Tibial nerve (tissue), 4 donors: ENCODE measurements at regions not wholly inside any gene's neighbourhood (a gene's known extent, or its start where the extent isn't known, plus 50 kb on each side); places are given as distances from the start of the nearest gene placed in this dataset.

Experiments used
- DNase-seq, 2 donors: peaks; one replicate each; pipeline ENCODE4 v3.0.0-alpha.2; 2019; ENCODE audit warnings: low spot score in 2 of 2
- H3K27ac ChIP-seq, 4 donors: fragments of 200-600 bp; sonication (generic) in 3 of 4; one replicate each; pipeline ENCODE4 v1.5.1; 2017 to 2019; ENCODE audit warnings: mild to moderate bottlenecking in 1 of 4
- H3K27me3 ChIP-seq, 2 donors: fragments of 200-600 bp; sonication (generic) in 1 of 2; one replicate each; pipeline versions ENCODE4 v1.5.1 to v1.6.0; 2017 to 2019
- H3K36me3 ChIP-seq, 3 donors: fragments of 200-600 bp; sonication (generic); one replicate each; pipeline ENCODE4 v1.5.1; 2018 to 2019
- H3K4me1 ChIP-seq, 4 donors: fragments of 200-600 bp; sonication (generic) in 3 of 4; one replicate each; pipeline ENCODE4 v1.5.1; 2017 to 2019
- H3K4me3 ChIP-seq, 4 donors: fragments of 200-600 bp; sonication (generic) in 3 of 4; one replicate each; pipeline ENCODE4 v1.5.1; 2017 to 2019; ENCODE audit warnings: mild to moderate bottlenecking in 1 of 4, moderate library complexity in 1 of 4
- H3K9me3 ChIP-seq, 4 donors: fragments of 200-600 bp; sonication (generic) in 3 of 4; one replicate each; pipeline ENCODE4 v1.5.1; 2017 to 2019
- EP300 ChIP-seq, 2 donors: sonication (generic); formaldehyde crosslinking; IDR thresholded peaks; one replicate each; pipeline ENCODE4 v1.6.1; 2017; ENCODE audit warnings: antibody characterized with exemption in 2 of 2, mild to moderate bottlenecking in 1 of 2
- POLR2A ChIP-seq, 2 donors: fragments of 450-650 bp; IDR thresholded peaks; one replicate each; pipeline ENCODE4 v1.6.1; 2017; ENCODE audit warnings: antibody characterized with exemption in 2 of 2, mild to moderate bottlenecking in 2 of 2, moderate library complexity in 2 of 2
- WGBS, 2 donors: methylation state at CpG; one replicate each; pipeline ENCODE4 v1.1.5; 2018; 5-methylcytosine and 5-hydroxymethylcytosine counted together
- TF ChIP-seq, protein P1 (sequence below), 5 experiments: fragments of 200-600 bp in 3 of 5; fragments of 450-650 bp in 2 of 5; sonication (generic) in 3 of 5; IDR thresholded peaks; one replicate each; pipeline ENCODE4 v1.5.1; 2016 to 2019; ENCODE audit warnings: antibody characterized with exemption in 5 of 5, mild to moderate bottlenecking in 3 of 5, moderate library complexity in 2 of 5

DNA sequence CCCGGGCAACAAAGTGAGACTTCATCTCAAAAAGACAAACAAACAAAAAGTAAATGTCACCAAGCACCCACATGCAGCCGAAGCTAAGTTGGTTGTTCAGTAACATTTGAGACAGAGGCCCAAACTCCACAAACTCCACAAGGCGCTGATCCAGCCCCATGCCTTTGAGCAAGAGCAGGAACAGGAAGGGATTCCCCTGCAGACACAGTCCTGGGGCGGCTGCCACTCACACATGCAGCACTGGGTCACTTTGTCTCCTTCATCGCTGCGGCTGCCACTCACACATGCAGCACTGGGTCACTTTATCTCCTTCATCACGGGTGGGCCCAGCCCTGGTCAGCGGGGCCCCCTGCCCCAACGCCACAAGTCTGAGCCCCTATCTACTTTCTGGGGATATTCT, 246.9 kb upstream of the RREB1 start:
- WGBS, 2 donors, result 80 to 85% methylated on average over 9 of the region's 9 CpGs
- peaks cover 0 to 3% (median 0%) of the 10 kb centered on the region in 4 donors for H3K9me3 ChIP-seq
- H3K4me1 ChIP-seq, result peaks cover 0 to 28% (median 14%) of the 10 kb centered on the region in 4 donors
- H3K36me3 ChIP-seq, result no peaks in the 10 kb centered on the region
- H3K4me3 ChIP-seq, result no peak overlapping the region
- H3K27me3 ChIP-seq, result no peaks in the 10 kb centered on the region
- DNase-seq, result no peak
- H3K27ac ChIP-seq, result no peak overlapping the region
- TF ChIP-seq, protein P1, sequence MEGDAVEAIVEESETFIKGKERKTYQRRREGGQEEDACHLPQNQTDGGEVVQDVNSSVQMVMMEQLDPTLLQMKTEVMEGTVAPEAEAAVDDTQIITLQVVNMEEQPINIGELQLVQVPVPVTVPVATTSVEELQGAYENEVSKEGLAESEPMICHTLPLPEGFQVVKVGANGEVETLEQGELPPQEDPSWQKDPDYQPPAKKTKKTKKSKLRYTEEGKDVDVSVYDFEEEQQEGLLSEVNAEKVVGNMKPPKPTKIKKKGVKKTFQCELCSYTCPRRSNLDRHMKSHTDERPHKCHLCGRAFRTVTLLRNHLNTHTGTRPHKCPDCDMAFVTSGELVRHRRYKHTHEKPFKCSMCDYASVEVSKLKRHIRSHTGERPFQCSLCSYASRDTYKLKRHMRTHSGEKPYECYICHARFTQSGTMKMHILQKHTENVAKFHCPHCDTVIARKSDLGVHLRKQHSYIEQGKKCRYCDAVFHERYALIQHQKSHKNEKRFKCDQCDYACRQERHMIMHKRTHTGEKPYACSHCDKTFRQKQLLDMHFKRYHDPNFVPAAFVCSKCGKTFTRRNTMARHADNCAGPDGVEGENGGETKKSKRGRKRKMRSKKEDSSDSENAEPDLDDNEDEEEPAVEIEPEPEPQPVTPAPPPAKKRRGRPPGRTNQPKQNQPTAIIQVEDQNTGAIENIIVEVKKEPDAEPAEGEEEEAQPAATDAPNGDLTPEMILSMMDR (IDR thresholded peaks at IDR 0.05), result no peak
- TF ChIP-seq EP300 (IDR thresholded peaks at IDR 0.05) (no peak), POLR2A (IDR thresholded peaks at IDR 0.05) (no peak)

DNA sequence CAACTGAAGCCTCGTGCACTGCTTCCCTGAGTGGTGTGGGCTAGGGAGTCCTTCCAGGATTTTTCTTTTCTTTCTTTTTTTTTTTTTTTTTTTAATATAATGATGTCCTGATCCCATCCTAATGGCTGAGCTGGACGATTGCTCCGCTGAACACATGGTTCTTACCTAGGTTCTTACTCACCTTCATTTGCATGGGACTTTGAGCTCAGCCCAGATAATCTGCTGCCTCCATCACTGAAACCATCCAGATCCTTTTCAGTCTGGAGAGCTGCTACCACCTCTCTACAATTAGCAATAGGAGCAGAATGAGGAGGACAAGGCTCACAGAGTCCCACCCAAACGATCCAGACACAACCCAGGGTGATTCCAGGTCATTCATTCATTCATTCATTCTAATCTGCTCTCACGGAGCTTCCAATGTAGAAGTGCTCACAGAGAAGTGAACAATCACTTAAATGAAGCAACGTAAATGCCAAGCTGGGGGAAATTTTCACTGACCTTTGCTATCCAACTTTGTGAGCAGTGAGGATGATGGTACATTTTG, 246.3 kb upstream of the RREB1 start:
- 65 to 70% methylated on average over 6 of the region's 6 CpGs for WGBS, 2 donors
- DNase-seq, result no peak
- H3K36me3 ChIP-seq, result no peaks in the 10 kb centered on the region

DNA sequence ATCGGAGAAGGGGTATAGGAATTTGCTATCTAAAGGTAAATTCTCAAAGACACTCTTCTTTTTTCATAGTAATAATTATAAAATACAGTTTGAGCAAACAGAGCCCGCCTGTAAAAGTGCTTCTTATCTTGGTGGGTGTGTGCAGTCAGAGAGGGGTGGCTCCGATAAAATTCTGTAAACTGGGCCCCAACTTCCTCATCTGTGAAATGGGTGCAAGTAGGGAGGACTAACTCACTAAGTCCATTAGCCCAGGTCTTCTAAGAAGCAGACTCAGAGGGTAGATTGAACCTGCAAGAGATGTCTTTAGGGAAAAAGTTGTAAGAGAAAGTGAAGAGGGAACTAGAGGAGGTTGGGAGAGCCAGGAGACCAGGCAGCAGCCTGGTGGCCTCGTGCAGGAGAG, 245.8 kb upstream of the RREB1 start:
- TF ChIP-seq POLR2A (IDR thresholded peaks at IDR 0.05) (no peak), EP300 (IDR thresholded peaks at IDR 0.05) (no peak)
- TF ChIP-seq, protein P1 (IDR thresholded peaks at IDR 0.05), result no peak
- H3K36me3 ChIP-seq, result no peaks in the 10 kb centered on the region
- peaks cover 0 to 18% (median 7%) of the 10 kb centered on the region in 4 donors for H3K4me1 ChIP-seq
- H3K4me3 ChIP-seq, result no peak overlapping the region
- no peaks in the 10 kb centered on the region for H3K27me3 ChIP-seq
- peaks cover 0 to 3% (median 0%) of the 10 kb centered on the region in 4 donors for H3K9me3 ChIP-seq
- DNase-seq, result no peak
- no peak overlapping the region for H3K27ac ChIP-seq
- whole genome bisulfite sequencing, 2 donors, result 88 to 91% methylated on average over 4 of the region's 4 CpGs

More for the DNA sequence above, 246.3 kb upstream of the RREB1 start:
- peaks cover 0 to 3% (median 0%) of the 10 kb centered on the region in 4 donors for H3K9me3 ChIP-seq
- H3K27ac ChIP-seq, result no peak overlapping the region
- TF ChIP-seq POLR2A (IDR thresholded peaks at IDR 0.05) (no peak), EP300 (IDR thresholded peaks at IDR 0.05) (no peak)
- TF ChIP-seq, protein P1 (IDR thresholded peaks at IDR 0.05), result no peak
- peaks cover 0 to 24% (median 11%) of the 10 kb centered on the region in 4 donors for H3K4me1 ChIP-seq
- H3K4me3 ChIP-seq, result no peak overlapping the region
- H3K27me3 ChIP-seq, result no peaks in the 10 kb centered on the region

DNA sequence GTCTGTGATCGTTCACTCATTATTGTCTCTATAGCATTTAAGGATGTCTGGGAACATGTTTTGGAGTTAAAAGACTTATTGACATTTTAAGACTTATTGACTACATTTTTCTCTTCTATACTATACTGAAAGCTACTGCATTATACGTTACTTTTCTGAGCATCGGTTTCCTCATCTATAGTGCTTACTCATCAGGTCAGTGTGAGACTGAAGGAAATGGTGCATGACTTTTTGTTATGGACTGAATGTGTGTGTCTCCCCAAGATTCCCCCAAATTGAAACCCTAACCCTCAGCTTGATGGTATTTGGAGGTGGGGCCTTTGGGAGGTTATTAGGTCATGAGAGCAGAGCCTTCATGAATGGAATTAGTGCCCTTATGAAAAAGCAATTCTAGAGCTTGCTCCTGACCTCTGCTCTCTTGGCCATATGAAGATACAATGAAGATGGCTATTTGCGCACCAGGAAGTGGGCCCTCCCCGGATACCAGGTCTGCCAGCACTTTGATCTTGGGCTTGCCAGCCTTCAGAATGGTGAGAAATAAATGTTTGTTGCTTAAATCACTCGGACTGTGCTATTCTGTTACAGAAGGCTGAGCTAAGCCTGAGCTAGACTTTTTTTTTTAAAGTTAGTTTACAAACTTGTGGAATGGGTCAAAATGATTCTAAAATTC, 243.7 kb upstream of the RREB1 start:
- H3K27ac ChIP-seq, result no peak overlapping the region
- TF ChIP-seq, protein P1 (IDR thresholded peaks at IDR 0.05), result no peak
- TF ChIP-seq EP300 (IDR thresholded peaks at IDR 0.05), result no peak
- no peak for TF ChIP-seq POLR2A (IDR thresholded peaks at IDR 0.05)
- H3K9me3 ChIP-seq, result peaks cover 0 to 3% (median 0%) of the 10 kb centered on the region in 4 donors
- DNase-seq, result no peak
- no peaks in the 10 kb centered on the region for H3K27me3 ChIP-seq
- no peaks in the 10 kb centered on the region for H3K36me3 ChIP-seq
- WGBS, 2 donors, result 79 to 92% methylated on average over 6 of the region's 6 CpGs
- H3K4me1 ChIP-seq, result peaks cover 0 to 2% (median 0%) of the 10 kb centered on the region in 4 donors
- H3K4me3 ChIP-seq, result no peak overlapping the region

DNA sequence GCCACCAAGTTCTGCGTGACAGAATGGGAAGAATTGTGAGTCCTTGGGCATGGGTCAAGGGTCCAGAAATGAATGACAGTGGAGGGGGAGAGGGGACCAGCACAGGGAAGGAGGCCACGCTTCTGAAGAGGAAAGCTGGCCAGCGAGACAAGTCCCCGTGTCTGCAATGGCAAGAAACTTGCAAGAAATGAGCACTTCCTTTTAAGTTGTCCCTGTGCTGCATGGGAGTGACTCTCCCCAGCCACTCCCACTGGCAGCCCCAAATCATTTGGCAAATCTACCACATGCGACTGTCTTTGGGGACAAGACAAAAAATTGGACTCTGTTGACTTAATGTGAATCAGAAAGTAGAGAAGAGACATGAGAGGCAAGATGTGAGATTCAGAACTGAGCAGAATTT, 242.2 kb upstream of the RREB1 start:
- Histone ChIP-seq H3K27ac (no peak overlapping the region), H3K27me3 (no peaks in the 10 kb centered on the region), H3K9me3 (peaks cover 0 to 7% (median 0%) of the 10 kb centered on the region in 4 donors), H3K4me1 (no peaks in the 10 kb centered on the region), H3K36me3 (no peaks in the 10 kb centered on the region), H3K4me3 (no peak overlapping the region)
- WGBS, 2 donors, result 64 to 66% methylated on average over 5 of the region's 5 CpGs
- no peak for DNase-seq
- TF ChIP-seq, protein P1 (IDR thresholded peaks at IDR 0.05), result no peak
